Osteoblast (primary cell): ENCODE measurements at regions not wholly inside any gene's neighbourhood (a gene's known extent, or its start where the extent isn't known, plus 50 kb on each side); places are given as distances from the start of the nearest gene placed in this dataset.

Experiments used
- DNase-seq: peaks from one replicate; pipeline ENCODE4 v3.0.0; 2011; ENCODE audit warnings: low spot score, mixed read lengths; ENCODE audit not compliant: insufficient read length; ENCODE audit errors: missing footprints
- H2AFZ ChIP-seq: 2 replicates; pipeline ENCODE4 v1.6.0; 2011; ENCODE audit warnings: mild to moderate bottlenecking, low read length
- H3K27ac ChIP-seq: 2 replicates; pipeline ENCODE4 v1.5.1; 2011; ENCODE audit warnings: mild to moderate bottlenecking, low read depth, low read length, moderate library complexity
- H3K27me3 ChIP-seq: 2 replicates; pipeline ENCODE4 v1.6.0; 2012; ENCODE audit warnings: mild to moderate bottlenecking, control low read depth, inconsistent platforms, low read length, moderate library complexity; ENCODE audit not compliant: insufficient read depth
- H3K36me3 ChIP-seq: 2 replicates; pipeline ENCODE4 v1.5.1; 2011; ENCODE audit warnings: mild to moderate bottlenecking, low read length, control low read depth, moderate library complexity; ENCODE audit not compliant: insufficient read depth
- H3K4me1 ChIP-seq: 2 replicates; pipeline ENCODE4 v1.5.1; 2011; ENCODE audit warnings: mild to moderate bottlenecking, low read length, control low read depth, moderate library complexity; ENCODE audit not compliant: insufficient read depth
- H3K4me2 ChIP-seq: 2 replicates; pipeline ENCODE4 v1.6.0; 2011; ENCODE audit warnings: mild to moderate bottlenecking, low read length; ENCODE audit not compliant: insufficient read depth
- H3K4me3 ChIP-seq: fragments of 200-600 bp; sonication (generic); 3 replicates; pipeline ENCODE4 v1.5.1; 2012; ENCODE audit warnings: mild to moderate bottlenecking, low read length, inconsistent platforms; ENCODE audit not compliant: insufficient read depth
- H3K79me2 ChIP-seq: 2 replicates; pipeline ENCODE4 v1.6.0; 2012; ENCODE audit warnings: mild to moderate bottlenecking, low read length, control low read depth, inconsistent platforms; ENCODE audit not compliant: insufficient read depth
- H3K9me3 ChIP-seq: 2 replicates; pipeline ENCODE4 v1.5.1; 2011; ENCODE audit warnings: low read depth, low read length, control low read depth
- H4K20me1 ChIP-seq: 2 replicates; pipeline ENCODE4 v1.6.0; 2012; ENCODE audit warnings: mild to moderate bottlenecking, low read length, control low read depth; ENCODE audit not compliant: insufficient read depth
- CTCF ChIP-seq: IDR thresholded peaks from 2 replicates; pipeline ENCODE4 v1.5.1; 2011; ENCODE audit warnings: mild to moderate bottlenecking, low read depth, low read length, moderate library complexity; ENCODE audit errors: extremely low read depth

GRCh38 chr4:58042176-58042575 lies 932.0 kb upstream of the IGFBP7 start:
- no peak overlapping the region for H2AFZ ChIP-seq
- no peak for TF ChIP-seq CTCF
- H4K20me1 ChIP-seq, result no peaks in the 10 kb centered on the region
- no peaks in the 10 kb centered on the region for H3K27me3 ChIP-seq
- H3K36me3 ChIP-seq, result no peaks in the 10 kb centered on the region
- H3K9me3 ChIP-seq, result no peaks in the 10 kb centered on the region
- DNase-seq, result peak; percentile 22
- no peak overlapping the region for H3K27ac ChIP-seq
- H3K4me3 ChIP-seq, result no peak overlapping the region
- no peaks in the 10 kb centered on the region for H3K4me1 ChIP-seq
- H3K79me2 ChIP-seq, result no peaks in the 10 kb centered on the region
- no peak overlapping the region for H3K4me2 ChIP-seq

- DNase-seq, result no peak
- Histone ChIP-seq H3K4me3 (no peak overlapping the region), H2AFZ (no peak overlapping the region), H3K9me3 (no peaks in the 10 kb centered on the region), H4K20me1 (no peaks in the 10 kb centered on the region), H3K27ac (no peak overlapping the region), H3K4me2 (no peak overlapping the region), H3K4me1 (no peaks in the 10 kb centered on the region), H3K27me3 (no peaks in the 10 kb centered on the region), H3K79me2 (no peaks in the 10 kb centered on the region), H3K36me3 (no peaks in the 10 kb centered on the region)
- no peak for TF ChIP-seq CTCF
These were observed 883.8 kb upstream of the IGFBP7 start for GRCh38 chr4:57993944-57994343.

GRCh38 chr4:57989430-57989829 lies 879.2 kb upstream of the IGFBP7 start:
- Histone ChIP-seq H2AFZ (no peak overlapping the region), H4K20me1 (no peaks in the 10 kb centered on the region), H3K4me2 (no peak overlapping the region), H3K27ac (no peak overlapping the region), H3K27me3 (no peaks in the 10 kb centered on the region), H3K4me1 (no peaks in the 10 kb centered on the region), H3K79me2 (no peaks in the 10 kb centered on the region), H3K36me3 (no peaks in the 10 kb centered on the region), H3K4me3 (no peak overlapping the region), H3K9me3 (no peaks in the 10 kb centered on the region)
- DNase-seq, result no peak
- no peak for TF ChIP-seq CTCF

GRCh38 chr4:57985161-57985560 lies 875.0 kb upstream of the IGFBP7 start:
- no peak for TF ChIP-seq CTCF
- Histone ChIP-seq H3K9me3 (no peaks in the 10 kb centered on the region), H3K4me3 (no peak overlapping the region), H3K4me2 (no peak overlapping the region), H3K27me3 (no peaks in the 10 kb centered on the region), H3K36me3 (no peaks in the 10 kb centered on the region), H3K27ac (no peak overlapping the region), H2AFZ (no peak overlapping the region), H3K79me2 (no peaks in the 10 kb centered on the region), H4K20me1 (no peaks in the 10 kb centered on the region), H3K4me1 (no peaks in the 10 kb centered on the region)
- no peak for DNase-seq
